Ovary (tissue), 3 donors: ENCODE measurements at regions not wholly inside any gene's neighbourhood (a gene's known extent, or its start where the extent isn't known, plus 50 kb on each side); places are given as distances from the start of the nearest gene placed in this dataset.

ENCODE experiments used
- CTCF ChIP-seq, 3 donors: fragments of 450-650 bp in 2 of 3; fragments of 200-600 bp in 1 of 3; IDR thresholded peaks; one replicate each; pipeline versions ENCODE4 v1.5.1 to v1.8.0; 2016 to 2022; ENCODE audit warnings: antibody characterized with exemption in 3 of 3, mild to moderate bottlenecking in 1 of 3
- POLR2A ChIP-seq: fragments of 450-650 bp; IDR thresholded peaks from one replicate; pipeline ENCODE4 v1.6.1; 2017; ENCODE audit warnings: antibody characterized with exemption, mild to moderate bottlenecking, moderate library complexity
- donor health status: DM: no; HTN: no; CAD: no.

GRCh38 chr2:6674381-6674780 lies 191.3 kb downstream of the CMPK2 start:
- TF ChIP-seq POLR2A = no peak
- no peak for TF ChIP-seq CTCF (IDR thresholded peaks at IDR 0.05)
